ENCODE measurements at regions not wholly inside any gene's neighbourhood (a gene's known extent, or its start where the extent isn't known, plus 50 kb on each side); places are given as distances from the start of the nearest gene placed in this dataset.

- Histone ChIP-seq H3K4me2 (ENCODE audit: low read length) (no peak overlapping the region), H3K4me3 (replicated peaks in 1 of 2; ENCODE audit: low read depth in 1 of 2, low read length in 2 of 2) (no peak overlapping the region), H3K9me2 (ENCODE audit: insufficient read depth) (no peaks in the 10 kb centered on the region), H3K9me3 (ENCODE audit: control insufficient read depth in 1 of 2, insufficient read depth in 1 of 2, low read depth in 1 of 2, low read length in 2 of 2) (no peaks in the 10 kb centered on the region), H3K9ac (ENCODE audit: low read length) (no peak overlapping the region), H2AFZ (ENCODE audit: low read depth, low read length, poor library complexity, severe bottlenecking) (no peak overlapping the region), H3K79me2 (ENCODE audit: insufficient read depth, low read length) (no peaks in the 10 kb centered on the region), H3K36me3 (ENCODE audit: control insufficient read depth in 1 of 2, insufficient read depth in 2 of 2, low read length in 2 of 2) (no peaks in the 10 kb centered on the region), H4K20me1 (ENCODE audit: insufficient read depth) (no peaks in the 10 kb centered on the region), H3K27me3 (ENCODE audit: insufficient read depth, low read length) (peaks cover 28% of the 10 kb centered on the region; the same call in 1 of the 2 replicates), H3K4me1 (ENCODE audit: control insufficient read depth in 1 of 2, insufficient read depth in 2 of 2, low read length in 2 of 2) (no peaks in the 10 kb centered on the region), H3K27ac (ENCODE audit: low read depth, low read length) (no peak overlapping the region)
- TF ChIP-seq EGR1 (IDR thresholded peaks at IDR 0.05; ENCODE audit: low read depth) (no peak), SRF (IDR thresholded peaks at IDR 0.05; ENCODE audit: low read depth) (no peak), ZFX (IDR thresholded peaks at IDR 0.05) (no peak), POLR2A (IDR thresholded peaks at IDR 0.05; ENCODE audit: borderline replicate concordance, extremely low read depth, insufficient read depth, insufficient read length) (no peak), RAD21 (IDR thresholded peaks at IDR 0.05; ENCODE audit: low read depth) (no peak), JUND (IDR thresholded peaks at IDR 0.05) (no peak), SP1 (IDR thresholded peaks at IDR 0.05; ENCODE audit: low read depth) (no peak), EZH2phosphoT487 (IDR thresholded peaks at IDR 0.05; ENCODE audit: borderline replicate concordance) (no peak), TCF7L2 (IDR thresholded peaks at IDR 0.05; ENCODE audit: borderline replicate concordance, extremely low read depth, insufficient read depth, insufficient read length) (no peak), EZH2 (IDR thresholded peaks at IDR 0.05) (no peak), ELF1 (IDR thresholded peaks at IDR 0.05; ENCODE audit: borderline replicate concordance, low read depth) (no peak), POLR2AphosphoS5 (IDR thresholded peaks at IDR 0.05; ENCODE audit: low read depth, low read length) (no peak), CBX3 (IDR thresholded peaks at IDR 0.05; ENCODE audit: low read depth) (no peak), FOSL1 (IDR thresholded peaks at IDR 0.05; ENCODE audit: low read depth) (no peak), ZNF274 (IDR thresholded peaks at IDR 0.05; ENCODE audit: low read depth, low read length) (no peak), SIN3A (IDR thresholded peaks at IDR 0.05; ENCODE audit: low read depth) (no peak), MAX (IDR thresholded peaks at IDR 0.05) (no peak), CEBPB (IDR thresholded peaks at IDR 0.05; ENCODE audit: low read depth) (no peak)
- ChIA-PET RAD21 (ENCODE audit: low non-redundant PET in 1 of 2, low total read pairs in 2 of 2, uncharacterized antibody in 2 of 2, unreplicated experiment in 2 of 2) (no interaction called here), POLR2A (no interaction called here), CTCF (no interaction called here)
- intact Hi-C loops (cut with micrococcal nuclease): no loop called here
- no peak for DNase-seq (ENCODE audit: low read depth, low spot score)
- no TSS peak for BruUV-seq (replicated peaks)
- no peak for ATAC-seq
These were observed 223.2 kb upstream of the GMDS start for GRCh38 chr6:2468601-2468955.

Measured in HCT116 (cell line).